A673 (cell line): ENCODE measurements at regions not wholly inside any gene's neighbourhood (a gene's known extent, or its start where the extent isn't known, plus 50 kb on each side); places are given as distances from the start of the nearest gene placed in this dataset.

ENCODE experiments used
- BruUV-seq: library from RNA; stranded (reverse); fragments of 400-500 nt; replicated peaks from 2 replicates; lab custom pipeline; 2021; lab: Mats Ljungman, UMichigan
- CTCF ChIA-PET: fragments of 300-600 bp; sonication (Branson Sonifier 250); formaldehyde crosslinking; loops from one replicate; lab custom pipeline; 2022; ENCODE audit warnings: antibody characterized with exemption; lab: Charles Lee
- POLR2A ChIA-PET: fragments of 300-600 bp; sonication (Branson Sonifier 250); formaldehyde crosslinking; loops from one replicate; lab custom pipeline; 2022; ENCODE audit warnings: antibody characterized with exemption; ENCODE audit not compliant: low non-redundant PET; lab: Charles Lee
- DNase-seq: peaks from one replicate; pipeline ENCODE4 v3.0.0-alpha.2; 2015; ENCODE audit warnings: low spot score
- H3K27ac ChIP-seq: fragments of 200-600 bp; sonication (generic); 2 replicates; pipeline ENCODE4 v1.5.1; 2016; ENCODE audit warnings: mixed run types, low read depth, mild to moderate bottlenecking, mixed read lengths, antibody characterized with exemption, low read length; ENCODE audit not compliant: poor library complexity, severe bottlenecking
- H3K27me3 ChIP-seq: fragments of 200-600 bp; sonication (generic); replicated peaks from 2 replicates; pipeline ENCODE4 v1.6.1; 2017; ENCODE audit warnings: mixed run types, low read depth, mild to moderate bottlenecking, mixed read lengths, antibody characterized with exemption, low read length; ENCODE audit not compliant: insufficient read depth, poor library complexity
- H3K36me3 ChIP-seq: fragments of 200-600 bp; sonication (generic); 2 replicates; pipeline ENCODE4 v1.6.1; 2016; ENCODE audit warnings: mixed run types, mild to moderate bottlenecking, mixed read lengths, antibody characterized with exemption, low read length; ENCODE audit not compliant: insufficient read depth, poor library complexity, severe bottlenecking
- H3K4me1 ChIP-seq: fragments of 200-600 bp; sonication (generic); 2 replicates; pipeline ENCODE4 v1.6.1; 2017; ENCODE audit warnings: mixed run types, mild to moderate bottlenecking, mixed read lengths, antibody characterized with exemption, low read length; ENCODE audit not compliant: insufficient read depth, poor library complexity, severe bottlenecking
- H3K4me3 ChIP-seq: fragments of 200-600 bp; sonication (generic); 2 replicates; pipeline ENCODE4 v1.5.1; 2016; ENCODE audit warnings: low read depth, mixed run types, mild to moderate bottlenecking, mixed read lengths, low read length; ENCODE audit not compliant: poor library complexity, severe bottlenecking
- H3K9me3 ChIP-seq: fragments of 200-600 bp; sonication (generic); 2 replicates; pipeline ENCODE4 v1.6.1; 2016; ENCODE audit warnings: mixed run types, low read depth, mild to moderate bottlenecking, mixed read lengths, antibody characterized with exemption, low read length; ENCODE audit not compliant: poor library complexity, severe bottlenecking
- CTCF ChIP-seq: fragments of 300-800, 200-600 bp; sonication (generic); conservative IDR thresholded peaks from 2 replicates; pipeline ENCODE4 v1.5.1; 2017; ENCODE audit warnings: low read depth, mild to moderate bottlenecking, antibody characterized with exemption, low read length, moderate library complexity, mixed read lengths
- EZH2 ChIP-seq: fragments of 200-600 bp; sonication (generic); IDR thresholded peaks from 2 replicates; pipeline ENCODE4 v1.6.1; 2017; ENCODE audit warnings: borderline replicate concordance, low read depth, mild to moderate bottlenecking, mixed read lengths, antibody characterized with exemption, low read length; ENCODE audit not compliant: poor library complexity, severe bottlenecking
- intact Hi-C: fragments of 100-400 bp; cut with micrococcal nuclease; formaldehyde crosslinking; loops from one replicate; pipeline ENCODE4 v1.10.0; 2022; ENCODE audit not compliant: unreplicated experiment

- no peak overlapping the region for H3K27ac ChIP-seq
- H3K36me3 ChIP-seq: no peaks in the 10 kb centered on the region
- DNase-seq: no peak
- H3K27me3 ChIP-seq: no peaks in the 10 kb centered on the region
- BruUV-seq: no TSS peak
- H3K4me3 ChIP-seq: no peak overlapping the region
- intact Hi-C loops: no loop called here
- no peaks in the 10 kb centered on the region for H3K9me3 ChIP-seq
- TF ChIP-seq EZH2 (no peak), CTCF (no peak)
- POLR2A ChIA-PET: no interaction called here
- CTCF ChIA-PET: no interaction called here
- no peaks in the 10 kb centered on the region for H3K4me1 ChIP-seq
Measured at GRCh38 chrX:39600222-39600621, 497.5 kb downstream of the BCOR start.

- POLR2A ChIA-PET: no interaction called here
- TF ChIP-seq CTCF: no peak
- TF ChIP-seq EZH2: no peak
- peak; percentile 2 for DNase-seq
Measured at GRCh38 chrX:39601231-39602177, 496.3 kb downstream of the BCOR start.

GRCh38 chrX:39602195-39602594 lies 495.6 kb downstream of the BCOR start:
- no peak overlapping the region for H3K27ac ChIP-seq
- POLR2A ChIA-PET: no interaction called here

More at GRCh38 chrX:39601231-39602177, 496.3 kb downstream of the BCOR start:
- no TSS peak for BruUV-seq
- H3K4me3 ChIP-seq: no peak overlapping the region
- no peaks in the 10 kb centered on the region for H3K36me3 ChIP-seq
- no peak overlapping the region for H3K27ac ChIP-seq
- intact Hi-C loops: no loop called here
- no peaks in the 10 kb centered on the region for H3K9me3 ChIP-seq
- H3K27me3 ChIP-seq: no peaks in the 10 kb centered on the region
- no peaks in the 10 kb centered on the region for H3K4me1 ChIP-seq
- CTCF ChIA-PET: no interaction called here

More at GRCh38 chrX:39602195-39602594, 495.6 kb downstream of the BCOR start:
- intact Hi-C loops: no loop called here
- Histone ChIP-seq H3K9me3 (peaks cover 6% of the 10 kb centered on the region), H3K27me3 (no peaks in the 10 kb centered on the region), H3K4me1 (no peaks in the 10 kb centered on the region), H3K36me3 (no peaks in the 10 kb centered on the region), H3K4me3 (no peak overlapping the region)
- TF ChIP-seq CTCF (no peak), EZH2 (no peak)
- DNase-seq: no peak
- CTCF ChIA-PET: no interaction called here
- BruUV-seq: no TSS peak
